H1 (cell line): ENCODE measurements at regions not wholly inside any gene's neighbourhood (a gene's known extent, or its start where the extent isn't known, plus 50 kb on each side); places are given as distances from the start of the nearest gene placed in this dataset.

ENCODE experiments used
- CBX5 ChIP-seq: fragments of 300-800, 300-1000 bp; sonication (generic); IDR thresholded peaks from 2 replicates; pipeline ENCODE4 v1.7.1; 2016; ENCODE audit warnings: antibody characterized with exemption, low read length, low read depth
- RFX5 ChIP-seq: IDR thresholded peaks from 2 replicates; pipeline ENCODE4 v1.6.1; 2011; ENCODE audit warnings: low read depth, low read length, improper control_type of control experiment, borderline replicate concordance
- SUZ12 ChIP-seq: fragments of 200-600 bp; sonication (generic); IDR thresholded peaks from 2 replicates; pipeline ENCODE4 v1.6.1; 2012; ENCODE audit warnings: mild to moderate bottlenecking, inconsistent platforms, low read length, moderate library complexity, mixed read lengths
- YY1 ChIP-seq: IDR thresholded peaks from 2 replicates; pipeline ENCODE4 v1.6.1; 2011; ENCODE audit warnings: low read depth, mild to moderate bottlenecking, low read length
- TF ChIP-seq, protein P1 (sequence below): fragments of 300-600 bp; sonication (generic); IDR thresholded peaks from 2 replicates; pipeline ENCODE4 v1.7.1; 2012; ENCODE audit warnings: low read length, moderate library complexity, mild to moderate bottlenecking, inconsistent platforms; ENCODE audit not compliant: insufficient replicate concordance

DNA sequence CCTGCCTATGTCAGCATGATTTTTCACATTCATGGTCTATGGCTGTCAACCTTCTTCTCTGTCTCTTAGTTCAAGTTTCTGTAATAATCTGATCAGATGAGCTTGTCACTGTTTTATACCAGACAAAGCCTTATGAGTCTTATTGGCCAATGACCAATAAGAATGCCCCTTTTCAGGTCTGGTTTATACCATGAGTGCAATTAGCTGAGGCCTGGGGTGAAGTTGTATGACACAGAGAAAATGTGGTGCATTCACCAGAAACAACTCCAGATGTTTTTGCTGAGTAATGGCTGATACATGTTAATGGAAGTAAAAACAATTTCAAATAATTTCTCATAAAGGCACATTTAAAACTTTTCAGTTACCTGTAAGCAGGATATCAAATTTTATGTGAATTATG lies 218.6 kb upstream of the CDH8 start (continued):
- TF ChIP-seq CBX5 (no peak), SUZ12 (no peak), RFX5 (no peak), YY1 (no peak)
- TF ChIP-seq, protein P1, sequence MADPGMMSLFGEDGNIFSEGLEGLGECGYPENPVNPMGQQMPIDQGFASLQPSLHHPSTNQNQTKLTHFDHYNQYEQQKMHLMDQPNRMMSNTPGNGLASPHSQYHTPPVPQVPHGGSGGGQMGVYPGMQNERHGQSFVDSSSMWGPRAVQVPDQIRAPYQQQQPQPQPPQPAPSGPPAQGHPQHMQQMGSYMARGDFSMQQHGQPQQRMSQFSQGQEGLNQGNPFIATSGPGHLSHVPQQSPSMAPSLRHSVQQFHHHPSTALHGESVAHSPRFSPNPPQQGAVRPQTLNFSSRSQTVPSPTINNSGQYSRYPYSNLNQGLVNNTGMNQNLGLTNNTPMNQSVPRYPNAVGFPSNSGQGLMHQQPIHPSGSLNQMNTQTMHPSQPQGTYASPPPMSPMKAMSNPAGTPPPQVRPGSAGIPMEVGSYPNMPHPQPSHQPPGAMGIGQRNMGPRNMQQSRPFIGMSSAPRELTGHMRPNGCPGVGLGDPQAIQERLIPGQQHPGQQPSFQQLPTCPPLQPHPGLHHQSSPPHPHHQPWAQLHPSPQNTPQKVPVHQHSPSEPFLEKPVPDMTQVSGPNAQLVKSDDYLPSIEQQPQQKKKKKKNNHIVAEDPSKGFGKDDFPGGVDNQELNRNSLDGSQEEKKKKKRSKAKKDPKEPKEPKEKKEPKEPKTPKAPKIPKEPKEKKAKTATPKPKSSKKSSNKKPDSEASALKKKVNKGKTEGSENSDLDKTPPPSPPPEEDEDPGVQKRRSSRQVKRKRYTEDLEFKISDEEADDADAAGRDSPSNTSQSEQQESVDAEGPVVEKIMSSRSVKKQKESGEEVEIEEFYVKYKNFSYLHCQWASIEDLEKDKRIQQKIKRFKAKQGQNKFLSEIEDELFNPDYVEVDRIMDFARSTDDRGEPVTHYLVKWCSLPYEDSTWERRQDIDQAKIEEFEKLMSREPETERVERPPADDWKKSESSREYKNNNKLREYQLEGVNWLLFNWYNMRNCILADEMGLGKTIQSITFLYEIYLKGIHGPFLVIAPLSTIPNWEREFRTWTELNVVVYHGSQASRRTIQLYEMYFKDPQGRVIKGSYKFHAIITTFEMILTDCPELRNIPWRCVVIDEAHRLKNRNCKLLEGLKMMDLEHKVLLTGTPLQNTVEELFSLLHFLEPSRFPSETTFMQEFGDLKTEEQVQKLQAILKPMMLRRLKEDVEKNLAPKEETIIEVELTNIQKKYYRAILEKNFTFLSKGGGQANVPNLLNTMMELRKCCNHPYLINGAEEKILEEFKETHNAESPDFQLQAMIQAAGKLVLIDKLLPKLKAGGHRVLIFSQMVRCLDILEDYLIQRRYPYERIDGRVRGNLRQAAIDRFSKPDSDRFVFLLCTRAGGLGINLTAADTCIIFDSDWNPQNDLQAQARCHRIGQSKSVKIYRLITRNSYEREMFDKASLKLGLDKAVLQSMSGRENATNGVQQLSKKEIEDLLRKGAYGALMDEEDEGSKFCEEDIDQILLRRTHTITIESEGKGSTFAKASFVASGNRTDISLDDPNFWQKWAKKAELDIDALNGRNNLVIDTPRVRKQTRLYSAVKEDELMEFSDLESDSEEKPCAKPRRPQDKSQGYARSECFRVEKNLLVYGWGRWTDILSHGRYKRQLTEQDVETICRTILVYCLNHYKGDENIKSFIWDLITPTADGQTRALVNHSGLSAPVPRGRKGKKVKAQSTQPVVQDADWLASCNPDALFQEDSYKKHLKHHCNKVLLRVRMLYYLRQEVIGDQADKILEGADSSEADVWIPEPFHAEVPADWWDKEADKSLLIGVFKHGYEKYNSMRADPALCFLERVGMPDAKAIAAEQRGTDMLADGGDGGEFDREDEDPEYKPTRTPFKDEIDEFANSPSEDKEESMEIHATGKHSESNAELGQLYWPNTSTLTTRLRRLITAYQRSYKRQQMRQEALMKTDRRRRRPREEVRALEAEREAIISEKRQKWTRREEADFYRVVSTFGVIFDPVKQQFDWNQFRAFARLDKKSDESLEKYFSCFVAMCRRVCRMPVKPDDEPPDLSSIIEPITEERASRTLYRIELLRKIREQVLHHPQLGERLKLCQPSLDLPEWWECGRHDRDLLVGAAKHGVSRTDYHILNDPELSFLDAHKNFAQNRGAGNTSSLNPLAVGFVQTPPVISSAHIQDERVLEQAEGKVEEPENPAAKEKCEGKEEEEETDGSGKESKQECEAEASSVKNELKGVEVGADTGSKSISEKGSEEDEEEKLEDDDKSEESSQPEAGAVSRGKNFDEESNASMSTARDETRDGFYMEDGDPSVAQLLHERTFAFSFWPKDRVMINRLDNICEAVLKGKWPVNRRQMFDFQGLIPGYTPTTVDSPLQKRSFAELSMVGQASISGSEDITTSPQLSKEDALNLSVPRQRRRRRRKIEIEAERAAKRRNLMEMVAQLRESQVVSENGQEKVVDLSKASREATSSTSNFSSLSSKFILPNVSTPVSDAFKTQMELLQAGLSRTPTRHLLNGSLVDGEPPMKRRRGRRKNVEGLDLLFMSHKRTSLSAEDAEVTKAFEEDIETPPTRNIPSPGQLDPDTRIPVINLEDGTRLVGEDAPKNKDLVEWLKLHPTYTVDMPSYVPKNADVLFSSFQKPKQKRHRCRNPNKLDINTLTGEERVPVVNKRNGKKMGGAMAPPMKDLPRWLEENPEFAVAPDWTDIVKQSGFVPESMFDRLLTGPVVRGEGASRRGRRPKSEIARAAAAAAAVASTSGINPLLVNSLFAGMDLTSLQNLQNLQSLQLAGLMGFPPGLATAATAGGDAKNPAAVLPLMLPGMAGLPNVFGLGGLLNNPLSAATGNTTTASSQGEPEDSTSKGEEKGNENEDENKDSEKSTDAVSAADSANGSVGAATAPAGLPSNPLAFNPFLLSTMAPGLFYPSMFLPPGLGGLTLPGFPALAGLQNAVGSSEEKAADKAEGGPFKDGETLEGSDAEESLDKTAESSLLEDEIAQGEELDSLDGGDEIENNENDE = no peak
